Epithelial cell of esophagus (primary cell): ENCODE measurements at regions not wholly inside any gene's neighbourhood (a gene's known extent, or its start where the extent isn't known, plus 50 kb on each side); places are given as distances from the start of the nearest gene placed in this dataset.

Experiments used
- DNase-seq: peaks from one replicate; pipeline ENCODE4 v3.0.0; 2010; ENCODE audit warnings: low read depth
- H3K4me3 ChIP-seq: 2 replicates; pipeline ENCODE4 v1.5.1; 2011; ENCODE audit warnings: mild to moderate bottlenecking, low read length, control low read depth
- CTCF ChIP-seq: IDR thresholded peaks from 2 replicates; pipeline ENCODE4 v1.5.1; 2011; ENCODE audit warnings: low read depth, mild to moderate bottlenecking, low read length, control low read depth, inconsistent platforms; ENCODE audit not compliant: insufficient read depth; ENCODE audit errors: missing control alignments

DNA sequence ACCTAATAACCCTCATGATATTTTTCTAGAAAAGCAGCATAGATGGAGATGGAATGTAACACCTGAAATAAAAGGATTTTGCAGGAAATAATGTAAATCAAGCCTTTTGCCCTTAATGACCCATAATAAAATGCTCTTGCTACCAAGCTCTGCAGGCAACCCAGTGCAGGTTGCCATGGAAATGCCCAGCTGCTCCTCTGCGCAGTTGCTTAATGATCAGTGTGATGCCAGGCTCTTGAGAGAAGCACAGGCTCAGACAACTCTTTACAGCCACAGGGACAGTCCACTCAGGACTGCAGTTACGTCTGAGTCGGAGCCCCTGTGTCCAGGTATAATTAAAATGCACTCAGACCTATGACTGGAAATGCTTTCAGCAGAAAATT, 165.5 kb downstream of the LACC1 start:
- no peak for TF ChIP-seq CTCF
- H3K4me3 ChIP-seq: no peak overlapping the region
- no peak for DNase-seq

DNA sequence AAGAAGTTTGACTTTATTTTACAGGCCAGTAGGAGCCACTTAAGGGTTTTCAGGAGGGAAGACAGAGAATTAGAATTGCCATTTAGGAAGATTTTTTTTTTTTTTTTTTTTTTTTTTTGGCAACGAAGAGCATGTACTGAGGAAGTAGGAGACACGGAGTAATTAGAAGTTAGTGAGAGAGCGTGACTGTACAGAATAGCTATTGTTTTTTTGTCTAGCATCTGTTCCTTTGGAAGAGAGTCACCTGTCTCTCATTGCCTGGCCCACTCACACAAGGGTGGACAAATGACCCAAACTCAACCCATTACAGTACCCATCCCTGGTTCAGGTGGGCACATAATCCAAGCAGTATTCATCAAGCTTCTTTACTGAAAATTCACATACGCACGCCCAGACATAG, 166.7 kb downstream of the LACC1 start:
- no peak overlapping the region for H3K4me3 ChIP-seq
- no peak for TF ChIP-seq CTCF
- no peak for DNase-seq

DNA sequence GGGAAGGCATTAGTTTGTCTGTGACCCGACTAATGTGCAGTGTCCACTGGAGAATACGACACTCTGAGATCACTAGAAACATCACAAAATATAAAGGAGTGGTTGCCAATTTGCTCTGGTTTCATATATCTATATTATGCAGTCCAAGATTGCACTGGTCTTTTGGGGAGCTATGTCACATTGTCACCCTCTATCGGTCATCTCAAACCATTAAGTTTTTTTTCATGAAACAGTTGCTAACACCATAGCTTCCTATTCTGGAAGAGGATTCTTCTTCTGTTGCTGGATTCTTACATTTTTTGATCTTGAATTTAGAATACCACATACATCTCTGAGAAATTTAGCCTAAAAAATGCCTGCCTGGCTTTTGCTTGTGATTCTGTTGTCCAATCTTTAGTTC, 168.6 kb downstream of the LACC1 start:
- DNase-seq: no peak
- TF ChIP-seq CTCF: peak; percentile 19
- no peak overlapping the region for H3K4me3 ChIP-seq

GRCh38 chr13:44049081-44049945, 169.6 kb downstream of the LACC1 start:
- H3K4me3 ChIP-seq: no peak overlapping the region
- no peak for TF ChIP-seq CTCF
- no peak for DNase-seq

DNA sequence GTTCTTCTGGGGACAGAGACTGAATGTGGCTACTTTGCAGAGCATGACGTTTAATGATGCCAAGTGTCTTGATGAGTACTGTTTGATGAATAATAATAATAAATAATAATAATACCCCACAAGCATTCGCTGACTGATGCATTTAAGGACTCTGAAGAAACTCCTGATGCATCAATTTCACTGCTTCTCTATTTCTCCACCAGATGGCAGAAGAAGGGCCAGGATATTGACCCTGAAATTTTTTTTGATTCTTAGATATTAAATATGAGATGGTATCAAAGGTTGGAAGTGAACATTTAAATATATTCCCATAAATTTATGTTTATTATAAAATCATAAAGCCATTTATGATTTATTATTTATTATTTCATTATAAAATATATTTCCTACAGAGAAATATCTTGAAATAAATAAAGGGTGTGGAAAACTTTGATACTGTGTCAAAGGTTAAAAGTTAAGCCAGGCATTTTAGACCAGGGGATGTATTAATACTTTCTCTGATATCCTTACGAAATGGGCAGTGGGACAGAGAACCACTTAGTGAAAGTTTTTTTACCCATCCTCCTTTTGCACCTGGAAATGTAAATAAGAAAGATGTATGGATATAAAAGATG, 170.9 kb downstream of the LACC1 start:
- peak; percentile 79 for TF ChIP-seq CTCF
- no peak overlapping the region for H3K4me3 ChIP-seq
- peak; percentile 48 for DNase-seq

GRCh38 chr13:44051405-44051804, 171.7 kb downstream of the LACC1 start:
- no peak for DNase-seq
- H3K4me3 ChIP-seq: no peak overlapping the region
- TF ChIP-seq CTCF: no peak
